DND-41 (cell line): ENCODE measurements at regions not wholly inside any gene's neighbourhood (a gene's known extent, or its start where the extent isn't known, plus 50 kb on each side); places are given as distances from the start of the nearest gene placed in this dataset.

Experiments
- ATAC-seq: fragments of 200-7000 bp; cut with Tn5 transposase; 3 replicates; pipeline ENCODE4 v1.9.1; 2021; ENCODE audit warnings: low read depth; ENCODE audit not compliant: insufficient read depth
- DNase-seq: peaks from one replicate; pipeline ENCODE4 v3.0.0-alpha.2; 2020
- H2AFZ ChIP-seq: 2 replicates; pipeline ENCODE4 v1.6.0; 2012; ENCODE audit warnings: low read depth, low read length
- H3K27ac ChIP-seq: 2 replicates; pipeline ENCODE4 v1.5.1; 2012; ENCODE audit warnings: low read length, inconsistent platforms
- H3K27me3 ChIP-seq: fragments of 200-600 bp; sonication (generic); 2 replicates; pipeline ENCODE4 v1.6.0; 2012; ENCODE audit warnings: low read length, mild to moderate bottlenecking, inconsistent platforms; ENCODE audit not compliant: insufficient read depth, poor library complexity
- H3K36me3 ChIP-seq: 2 replicates; pipeline ENCODE4 v1.5.1; 2012; ENCODE audit warnings: low read length, inconsistent platforms; ENCODE audit not compliant: insufficient read depth
- H3K4me1 ChIP-seq: 2 replicates; pipeline ENCODE4 v1.5.1; 2012; ENCODE audit warnings: mild to moderate bottlenecking, low read length; ENCODE audit not compliant: insufficient read depth
- H3K4me2 ChIP-seq: 2 replicates; pipeline ENCODE4 v1.6.0; 2012; ENCODE audit warnings: mild to moderate bottlenecking, moderate library complexity, low read length, inconsistent platforms; ENCODE audit not compliant: insufficient read depth
- H3K4me3 ChIP-seq, 2 experiments: fragments of 200-600 bp in 1 of 2; shearing (Covaris generic) in 1 of 2; 2 replicates each; pipeline ENCODE4 v1.5.1; 2012 to 2016; ENCODE audit warnings: inconsistent platforms in 2 of 2, low read length in 2 of 2, mild to moderate bottlenecking in 2 of 2, low read depth in 1 of 2, moderate library complexity in 1 of 2
- H3K79me2 ChIP-seq: 2 replicates; pipeline ENCODE4 v1.6.0; 2012; ENCODE audit warnings: low read length, inconsistent platforms; ENCODE audit not compliant: insufficient read depth
- H3K9ac ChIP-seq: 2 replicates; pipeline ENCODE4 v1.6.0; 2012; ENCODE audit warnings: low read depth, mild to moderate bottlenecking, inconsistent platforms, low read length, moderate library complexity
- H3K9me3 ChIP-seq: 2 replicates; pipeline ENCODE4 v1.5.1; 2012; ENCODE audit warnings: low read length, moderate library complexity, mild to moderate bottlenecking, inconsistent platforms; ENCODE audit not compliant: insufficient read depth, severe bottlenecking
- H4K20me1 ChIP-seq: 2 replicates; pipeline ENCODE4 v1.6.0; 2012; ENCODE audit warnings: low read length; ENCODE audit not compliant: insufficient read depth
- EZH2 ChIP-seq: IDR thresholded peaks from 3 replicates; pipeline ENCODE4 v1.6.1; 2012; ENCODE audit warnings: borderline replicate concordance, low read depth, mild to moderate bottlenecking, moderate library complexity, low read length, inconsistent platforms; ENCODE audit not compliant: severe bottlenecking
- TF ChIP-seq, protein P1 (sequence below): IDR thresholded peaks from 2 replicates; pipeline ENCODE4 v1.5.1; 2012; ENCODE audit warnings: borderline replicate concordance, low read length, moderate library complexity, mild to moderate bottlenecking; ENCODE audit not compliant: poor library complexity, severe bottlenecking; ENCODE audit errors: extremely low read depth

DNA sequence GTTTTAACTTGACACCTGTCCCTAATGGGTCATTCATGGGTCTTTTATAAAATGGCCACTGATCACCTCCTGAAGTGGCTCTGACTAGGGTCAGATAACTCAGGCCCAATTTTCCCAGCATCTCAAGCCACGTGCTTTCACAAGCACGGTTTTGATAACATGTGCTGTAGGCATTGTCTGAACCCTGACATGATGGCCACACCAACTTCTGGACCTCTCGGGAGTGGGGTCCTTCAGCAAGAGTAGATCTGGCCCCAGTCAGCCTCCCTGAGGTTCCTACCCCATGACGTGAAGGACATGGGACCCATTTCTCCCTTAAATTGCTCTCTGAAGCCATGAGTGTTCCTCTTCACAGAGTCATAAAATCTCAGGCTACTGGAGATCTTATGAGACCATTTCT lies 60.4 kb upstream of the CCND1 start:
- ATAC-seq: no peak
- Histone ChIP-seq H3K79me2 (no peaks in the 10 kb centered on the region), H3K36me3 (no peaks in the 10 kb centered on the region), H3K4me3 (no peak overlapping the region), H3K27me3 (no peaks in the 10 kb centered on the region), H3K4me2 (no peak overlapping the region), H3K4me1 (no peaks in the 10 kb centered on the region), H2AFZ (no peak overlapping the region), H3K9me3 (no peaks in the 10 kb centered on the region), H3K27ac (no peak overlapping the region), H3K9ac (no peak overlapping the region), H4K20me1 (peaks cover 3% of the 10 kb centered on the region; the same call in 1 of the 2 replicates)
- DNase-seq: no peak
- no peak for TF ChIP-seq EZH2
- TF ChIP-seq, protein P1, sequence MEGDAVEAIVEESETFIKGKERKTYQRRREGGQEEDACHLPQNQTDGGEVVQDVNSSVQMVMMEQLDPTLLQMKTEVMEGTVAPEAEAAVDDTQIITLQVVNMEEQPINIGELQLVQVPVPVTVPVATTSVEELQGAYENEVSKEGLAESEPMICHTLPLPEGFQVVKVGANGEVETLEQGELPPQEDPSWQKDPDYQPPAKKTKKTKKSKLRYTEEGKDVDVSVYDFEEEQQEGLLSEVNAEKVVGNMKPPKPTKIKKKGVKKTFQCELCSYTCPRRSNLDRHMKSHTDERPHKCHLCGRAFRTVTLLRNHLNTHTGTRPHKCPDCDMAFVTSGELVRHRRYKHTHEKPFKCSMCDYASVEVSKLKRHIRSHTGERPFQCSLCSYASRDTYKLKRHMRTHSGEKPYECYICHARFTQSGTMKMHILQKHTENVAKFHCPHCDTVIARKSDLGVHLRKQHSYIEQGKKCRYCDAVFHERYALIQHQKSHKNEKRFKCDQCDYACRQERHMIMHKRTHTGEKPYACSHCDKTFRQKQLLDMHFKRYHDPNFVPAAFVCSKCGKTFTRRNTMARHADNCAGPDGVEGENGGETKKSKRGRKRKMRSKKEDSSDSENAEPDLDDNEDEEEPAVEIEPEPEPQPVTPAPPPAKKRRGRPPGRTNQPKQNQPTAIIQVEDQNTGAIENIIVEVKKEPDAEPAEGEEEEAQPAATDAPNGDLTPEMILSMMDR: no peak

DNA sequence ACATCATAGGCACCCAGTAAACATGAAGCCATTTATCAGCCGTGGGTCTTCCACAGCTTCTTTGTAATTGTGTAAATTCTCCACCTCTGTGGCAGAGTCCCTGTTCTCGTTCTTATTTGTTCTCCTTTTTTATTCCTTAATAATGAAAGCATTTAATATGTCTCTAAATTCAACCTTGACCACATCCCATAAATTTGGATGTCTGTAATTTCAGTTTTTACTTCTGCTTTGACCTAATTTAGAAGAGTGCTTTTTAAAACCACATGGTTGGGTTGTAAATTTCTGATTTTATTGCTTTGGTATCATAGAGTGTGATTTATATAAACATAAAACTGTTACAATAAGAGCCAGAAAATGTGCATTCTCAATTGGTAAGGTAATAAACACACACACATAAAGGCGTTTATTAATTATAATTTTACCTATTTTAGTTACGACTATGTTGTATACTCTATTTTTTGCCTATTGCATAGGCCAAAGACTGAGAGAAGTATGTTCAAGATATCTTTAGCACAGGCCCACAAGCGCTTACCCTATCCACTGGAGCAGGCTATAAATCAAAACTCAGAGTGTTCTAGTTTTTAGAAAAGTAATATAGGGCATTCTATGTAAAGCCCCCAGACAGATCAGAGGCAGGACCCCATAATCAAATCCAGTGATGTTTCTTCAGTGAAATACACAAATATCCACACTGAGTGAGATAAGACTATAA lies 58.0 kb upstream of the CCND1 start:
- Histone ChIP-seq H3K4me3 (no peak overlapping the region), H4K20me1 (no peaks in the 10 kb centered on the region), H3K27ac (no peak overlapping the region), H3K27me3 (no peaks in the 10 kb centered on the region), H3K36me3 (no peaks in the 10 kb centered on the region), H2AFZ (no peak overlapping the region), H3K9ac (no peak overlapping the region), H3K4me2 (no peak overlapping the region), H3K9me3 (no peaks in the 10 kb centered on the region), H3K79me2 (no peaks in the 10 kb centered on the region), H3K4me1 (no peaks in the 10 kb centered on the region)
- DNase-seq (no peak), ATAC-seq (no peak)
- TF ChIP-seq EZH2: no peak
- TF ChIP-seq, protein P1: no peak

- no peaks in the 10 kb centered on the region for H3K36me3 ChIP-seq
- H3K9ac ChIP-seq: no peak overlapping the region
- H3K4me1 ChIP-seq: no peaks in the 10 kb centered on the region
- H3K9me3 ChIP-seq: no peaks in the 10 kb centered on the region
- no peak for TF ChIP-seq EZH2
- TF ChIP-seq, protein P1: no peak
- H3K4me3 ChIP-seq: no peak overlapping the region
- no peak overlapping the region for H3K4me2 ChIP-seq
- no peak for ATAC-seq
- H2AFZ ChIP-seq: no peak overlapping the region
- no peak for DNase-seq
- no peaks in the 10 kb centered on the region for H4K20me1 ChIP-seq
- no peaks in the 10 kb centered on the region for H3K79me2 ChIP-seq
- no peak overlapping the region for H3K27ac ChIP-seq
- no peaks in the 10 kb centered on the region for H3K27me3 ChIP-seq
Measured at GRCh38 chr11:69584160-69584559, 56.8 kb upstream of the CCND1 start.
